Smooth muscle cell (in vitro differentiated cells): ENCODE measurements at regions not wholly inside any gene's neighbourhood (a gene's known extent, or its start where the extent isn't known, plus 50 kb on each side); places are given as distances from the start of the nearest gene placed in this dataset.

Source experiments
- DNase-seq: peaks from one replicate; lab custom pipeline; 2025; ENCODE audit not compliant: unreplicated experiment; lab: John Stamatoyannopoulos, UW
- H2AFZ ChIP-seq: fragments of 200-600 bp; sonication (generic); 2 replicates; pipeline ENCODE4 v1.6.0; 2016; ENCODE audit warnings: antibody characterized with exemption, low read depth, mild to moderate bottlenecking
- H3F3A ChIP-seq: fragments of 200-600 bp; sonication (generic); 2 replicates; pipeline ENCODE4 v1.6.0; 2017; ENCODE audit warnings: antibody characterized with exemption, low read depth
- H3K27ac ChIP-seq: fragments of 200-600 bp; sonication (generic); 2 replicates; pipeline ENCODE4 v1.5.1; 2016; ENCODE audit warnings: low read depth, mild to moderate bottlenecking
- H3K27me3 ChIP-seq: fragments of 200-600 bp; sonication (generic); 2 replicates; pipeline ENCODE4 v1.6.1; 2016; ENCODE audit warnings: low read depth, mild to moderate bottlenecking
- H3K36me3 ChIP-seq: fragments of 200-600 bp; sonication (generic); 2 replicates; pipeline ENCODE4 v1.5.1; 2016; ENCODE audit warnings: low read depth
- H3K4me1 ChIP-seq: fragments of 200-600 bp; sonication (generic); 2 replicates; pipeline ENCODE4 v1.5.1; 2016; ENCODE audit warnings: low read depth
- H3K4me2 ChIP-seq: fragments of 200-600 bp; sonication (generic); 2 replicates; pipeline ENCODE4 v1.6.0; 2016; ENCODE audit warnings: mild to moderate bottlenecking
- H3K4me3 ChIP-seq: fragments of 200-600 bp; sonication (generic); 2 replicates; pipeline ENCODE4 v1.5.1; 2016; ENCODE audit warnings: mild to moderate bottlenecking
- H3K79me2 ChIP-seq: fragments of 200-600 bp; sonication (generic); 2 replicates; pipeline ENCODE4 v1.6.0; 2016; ENCODE audit warnings: low read depth, mild to moderate bottlenecking
- H3K9ac ChIP-seq: fragments of 200-600 bp; sonication (generic); 2 replicates; pipeline ENCODE4 v1.6.0; 2016; ENCODE audit warnings: low read depth
- H3K9me3 ChIP-seq: fragments of 200-600 bp; sonication (generic); replicated peaks from 2 replicates; pipeline ENCODE4 v1.5.1; 2016; ENCODE audit warnings: low read depth
- H4K20me1 ChIP-seq: fragments of 200-600 bp; sonication (generic); 2 replicates; pipeline ENCODE4 v1.6.0; 2016; ENCODE audit warnings: low read depth
- CTCF ChIP-seq: fragments of 200-600 bp; sonication (generic); IDR thresholded peaks from 2 replicates; pipeline ENCODE4 v1.5.1; 2017; ENCODE audit warnings: borderline replicate concordance, mild to moderate bottlenecking, antibody characterized with exemption; ENCODE audit not compliant: insufficient read depth, poor library complexity, severe bottlenecking
- WGBS: methylation state at CpG from one replicate; pipeline ENCODE4 v1.1.7; 2016; ENCODE audit warnings: low lambda C conversion rate; 5-methylcytosine and 5-hydroxymethylcytosine counted together

GRCh38 chr14:83923842-83924241 lies 1606.1 kb upstream of the FLRT2 start:
- TF ChIP-seq CTCF = no peak
- H3K4me2 ChIP-seq = no peak overlapping the region
- H3K4me3 ChIP-seq = no peak overlapping the region
- 86% methylated on average over 4 of the region's 4 CpGs for WGBS
- H3K36me3 ChIP-seq = no peaks in the 10 kb centered on the region
- DNase-seq = no peak
- H3K9ac ChIP-seq = no peak overlapping the region
- no peaks in the 10 kb centered on the region for H3F3A ChIP-seq
- peaks cover 2% of the 10 kb centered on the region for H3K9me3 ChIP-seq
- no peaks in the 10 kb centered on the region for H3K27me3 ChIP-seq
- no peak overlapping the region for H3K27ac ChIP-seq
- H2AFZ ChIP-seq = no peak overlapping the region
- no peaks in the 10 kb centered on the region for H3K79me2 ChIP-seq
- no peaks in the 10 kb centered on the region for H4K20me1 ChIP-seq
- no peaks in the 10 kb centered on the region for H3K4me1 ChIP-seq

- Histone ChIP-seq H3K27ac (no peak overlapping the region), H3K9ac (no peak overlapping the region), H3K79me2 (no peaks in the 10 kb centered on the region), H3K9me3 (peaks cover 2% of the 10 kb centered on the region), H2AFZ (no peak overlapping the region), H4K20me1 (no peaks in the 10 kb centered on the region), H3K36me3 (no peaks in the 10 kb centered on the region), H3F3A (no peaks in the 10 kb centered on the region), H3K4me2 (no peak overlapping the region), H3K4me3 (no peak overlapping the region), H3K27me3 (no peaks in the 10 kb centered on the region), H3K4me1 (no peaks in the 10 kb centered on the region)
- WGBS = 95% methylated on average over 3 of the region's 3 CpGs
- no peak for DNase-seq
- TF ChIP-seq CTCF = no peak
These were observed 1605.7 kb upstream of the FLRT2 start for GRCh38 chr14:83924259-83924658.

GRCh38 chr14:83940253-83940652 lies 1589.7 kb upstream of the FLRT2 start:
- Histone ChIP-seq H3K79me2 (no peaks in the 10 kb centered on the region), H3K4me2 (no peak overlapping the region), H2AFZ (no peak overlapping the region), H3K4me3 (no peak overlapping the region), H3K9me3 (no peaks in the 10 kb centered on the region), H3K9ac (no peak overlapping the region), H3K36me3 (no peaks in the 10 kb centered on the region), H3K4me1 (no peaks in the 10 kb centered on the region), H3K27ac (no peak overlapping the region), H4K20me1 (no peaks in the 10 kb centered on the region), H3F3A (no peaks in the 10 kb centered on the region), H3K27me3 (no peaks in the 10 kb centered on the region)
- TF ChIP-seq CTCF = no peak
- WGBS = 82% methylated on average over 2 of the region's 2 CpGs
- DNase-seq = no peak

- no peaks in the 10 kb centered on the region for H3K36me3 ChIP-seq
- no peaks in the 10 kb centered on the region for H3K79me2 ChIP-seq
- H3K9ac ChIP-seq = no peak overlapping the region
- no peak overlapping the region for H3K27ac ChIP-seq
- 79% methylated on average over 1 of the region's 1 CpG for WGBS
- H3K4me2 ChIP-seq = no peak overlapping the region
- no peaks in the 10 kb centered on the region for H3K27me3 ChIP-seq
- H3K4me1 ChIP-seq = no peaks in the 10 kb centered on the region
- H3K4me3 ChIP-seq = no peak overlapping the region
- TF ChIP-seq CTCF = no peak
- no peaks in the 10 kb centered on the region for H4K20me1 ChIP-seq
- H3K9me3 ChIP-seq = no peaks in the 10 kb centered on the region
- H3F3A ChIP-seq = no peaks in the 10 kb centered on the region
- H2AFZ ChIP-seq = no peak overlapping the region
- no peak for DNase-seq
These were observed 1571.6 kb upstream of the FLRT2 start for GRCh38 chr14:83958359-83958758.
